ENCODE measurements at regions not wholly inside any gene's neighbourhood (a gene's known extent, or its start where the extent isn't known, plus 50 kb on each side); places are given as distances from the start of the nearest gene placed in this dataset.

DNA sequence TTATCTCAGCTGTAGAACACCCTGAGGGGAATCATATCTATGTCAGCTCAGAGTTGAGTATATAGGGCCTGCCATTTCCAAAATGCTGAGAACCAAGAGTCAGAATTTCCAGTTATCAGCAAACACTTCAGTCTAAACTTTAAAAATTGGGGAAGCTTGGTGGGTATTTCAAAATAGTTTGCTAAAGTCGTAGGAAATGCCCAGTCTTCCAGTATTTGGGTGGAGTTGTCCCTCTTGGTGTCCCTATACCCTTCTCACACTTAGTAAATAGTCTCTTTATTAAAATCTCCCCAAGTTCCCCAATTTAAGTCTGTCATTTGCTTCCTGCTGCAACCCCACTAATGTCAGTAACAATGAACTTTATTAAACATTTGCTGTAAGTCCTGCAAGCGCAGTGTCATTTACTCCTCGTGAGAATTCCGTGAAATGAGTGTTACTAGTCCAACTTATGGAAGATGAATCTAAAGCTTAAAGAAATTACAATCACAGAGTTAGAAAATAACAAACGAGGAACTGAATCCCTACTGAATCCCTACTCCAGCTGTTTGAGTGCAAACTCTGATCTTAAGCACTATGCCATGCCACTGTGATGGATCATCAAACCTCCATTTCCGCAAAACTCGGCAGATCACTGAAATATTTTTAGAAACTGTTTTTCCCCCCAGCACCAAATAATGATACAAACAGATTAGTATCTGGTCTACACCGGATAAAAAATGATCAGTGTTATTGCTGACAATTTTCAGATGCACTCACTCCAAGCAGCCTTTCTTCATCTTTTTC is 341.7 kb upstream of the PROK2 start:
- TF ChIP-seq POLR2A (IDR thresholded peaks at IDR 0.05; ENCODE audit: extremely low read depth, insufficient read length) = no peak
- TF ChIP-seq, protein P1, sequence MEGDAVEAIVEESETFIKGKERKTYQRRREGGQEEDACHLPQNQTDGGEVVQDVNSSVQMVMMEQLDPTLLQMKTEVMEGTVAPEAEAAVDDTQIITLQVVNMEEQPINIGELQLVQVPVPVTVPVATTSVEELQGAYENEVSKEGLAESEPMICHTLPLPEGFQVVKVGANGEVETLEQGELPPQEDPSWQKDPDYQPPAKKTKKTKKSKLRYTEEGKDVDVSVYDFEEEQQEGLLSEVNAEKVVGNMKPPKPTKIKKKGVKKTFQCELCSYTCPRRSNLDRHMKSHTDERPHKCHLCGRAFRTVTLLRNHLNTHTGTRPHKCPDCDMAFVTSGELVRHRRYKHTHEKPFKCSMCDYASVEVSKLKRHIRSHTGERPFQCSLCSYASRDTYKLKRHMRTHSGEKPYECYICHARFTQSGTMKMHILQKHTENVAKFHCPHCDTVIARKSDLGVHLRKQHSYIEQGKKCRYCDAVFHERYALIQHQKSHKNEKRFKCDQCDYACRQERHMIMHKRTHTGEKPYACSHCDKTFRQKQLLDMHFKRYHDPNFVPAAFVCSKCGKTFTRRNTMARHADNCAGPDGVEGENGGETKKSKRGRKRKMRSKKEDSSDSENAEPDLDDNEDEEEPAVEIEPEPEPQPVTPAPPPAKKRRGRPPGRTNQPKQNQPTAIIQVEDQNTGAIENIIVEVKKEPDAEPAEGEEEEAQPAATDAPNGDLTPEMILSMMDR (IDR thresholded peaks at IDR 0.05; ENCODE audit: low read depth, low read length) = no peak
- TF ChIP-seq, protein P2, sequence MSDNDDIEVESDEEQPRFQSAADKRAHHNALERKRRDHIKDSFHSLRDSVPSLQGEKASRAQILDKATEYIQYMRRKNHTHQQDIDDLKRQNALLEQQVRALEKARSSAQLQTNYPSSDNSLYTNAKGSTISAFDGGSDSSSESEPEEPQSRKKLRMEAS (IDR thresholded peaks at IDR 0.05; ENCODE audit: low read depth, low read length) = no peak
- no peak for TF ChIP-seq MYC (IDR thresholded peaks at IDR 0.05; ENCODE audit: low read depth, low read length)
